Sigmoid colon (tissue), 4 donors: ENCODE measurements at regions not wholly inside any gene's neighbourhood (a gene's known extent, or its start where the extent isn't known, plus 50 kb on each side); places are given as distances from the start of the nearest gene placed in this dataset.

Source experiments
- EP300 ChIP-seq, 4 donors: sonication (generic); formaldehyde crosslinking; IDR thresholded peaks; one replicate each; pipeline ENCODE4 v1.6.1; 2017; ENCODE audit warnings: antibody characterized with exemption in 4 of 4
- POLR2A ChIP-seq, 2 donors: fragments of 450-650 bp; IDR thresholded peaks; one replicate each; pipeline ENCODE4 v1.6.1; 2016; ENCODE audit warnings: antibody characterized with exemption in 2 of 2, mild to moderate bottlenecking in 2 of 2, moderate library complexity in 2 of 2

DNA sequence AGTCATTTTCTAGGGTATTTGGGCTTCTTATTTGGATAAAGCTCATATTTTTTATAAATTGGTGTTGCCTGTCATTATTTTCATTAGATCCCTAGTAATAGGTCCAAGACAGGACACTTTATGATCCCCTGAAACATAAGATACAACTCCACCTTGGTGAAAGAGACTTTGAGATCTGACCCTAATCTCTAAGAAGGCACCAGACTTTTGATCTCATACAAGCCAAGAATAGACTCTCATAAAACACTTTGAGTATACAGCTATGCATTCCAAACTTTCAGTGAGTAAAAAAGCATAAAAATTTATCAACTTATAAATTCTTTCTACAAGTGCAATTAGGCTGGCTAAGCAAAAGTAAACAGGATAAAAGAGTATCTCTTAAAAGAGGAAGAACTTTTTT, 451.2 kb downstream of the MN1 start:
- TF ChIP-seq POLR2A (IDR thresholded peaks at IDR 0.05): no peak
- TF ChIP-seq EP300 (IDR thresholded peaks at IDR 0.05): no peak
